ENCODE measurements at regions not wholly inside any gene's neighbourhood (a gene's known extent, or its start where the extent isn't known, plus 50 kb on each side); places are given as distances from the start of the nearest gene placed in this dataset.

DNA sequence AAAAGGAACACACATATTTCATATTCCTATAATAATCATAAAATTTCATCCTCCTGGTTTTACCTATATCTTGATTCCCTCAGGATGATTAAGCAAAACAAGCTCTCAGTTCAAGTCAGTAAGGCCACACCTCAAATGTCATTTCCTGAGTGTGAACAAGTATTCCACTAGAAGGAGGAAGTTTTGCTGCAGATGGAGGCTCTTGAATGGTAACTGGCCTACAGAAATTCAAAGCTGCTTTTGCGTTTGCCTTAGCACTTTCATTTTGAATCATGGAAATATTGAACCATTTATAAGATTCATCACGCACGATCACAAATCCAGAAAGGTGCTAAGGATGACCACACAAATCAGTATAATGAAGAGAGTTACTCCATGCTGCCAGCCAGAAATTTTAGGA is 254.4 kb upstream of the CXXC4 start:
- POLR2A ChIA-PET (ENCODE audit: low non-redundant PET): no interaction called here
- TF ChIP-seq, protein P1, sequence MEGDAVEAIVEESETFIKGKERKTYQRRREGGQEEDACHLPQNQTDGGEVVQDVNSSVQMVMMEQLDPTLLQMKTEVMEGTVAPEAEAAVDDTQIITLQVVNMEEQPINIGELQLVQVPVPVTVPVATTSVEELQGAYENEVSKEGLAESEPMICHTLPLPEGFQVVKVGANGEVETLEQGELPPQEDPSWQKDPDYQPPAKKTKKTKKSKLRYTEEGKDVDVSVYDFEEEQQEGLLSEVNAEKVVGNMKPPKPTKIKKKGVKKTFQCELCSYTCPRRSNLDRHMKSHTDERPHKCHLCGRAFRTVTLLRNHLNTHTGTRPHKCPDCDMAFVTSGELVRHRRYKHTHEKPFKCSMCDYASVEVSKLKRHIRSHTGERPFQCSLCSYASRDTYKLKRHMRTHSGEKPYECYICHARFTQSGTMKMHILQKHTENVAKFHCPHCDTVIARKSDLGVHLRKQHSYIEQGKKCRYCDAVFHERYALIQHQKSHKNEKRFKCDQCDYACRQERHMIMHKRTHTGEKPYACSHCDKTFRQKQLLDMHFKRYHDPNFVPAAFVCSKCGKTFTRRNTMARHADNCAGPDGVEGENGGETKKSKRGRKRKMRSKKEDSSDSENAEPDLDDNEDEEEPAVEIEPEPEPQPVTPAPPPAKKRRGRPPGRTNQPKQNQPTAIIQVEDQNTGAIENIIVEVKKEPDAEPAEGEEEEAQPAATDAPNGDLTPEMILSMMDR (conservative IDR thresholded peaks at IDR 0.05; ENCODE audit: low read depth): no peak
- CTCF ChIA-PET: no interaction called here
- DNase-seq (ENCODE audit: low spot score): no peak
- H3K27ac ChIP-seq: no peak overlapping the region

DNA sequence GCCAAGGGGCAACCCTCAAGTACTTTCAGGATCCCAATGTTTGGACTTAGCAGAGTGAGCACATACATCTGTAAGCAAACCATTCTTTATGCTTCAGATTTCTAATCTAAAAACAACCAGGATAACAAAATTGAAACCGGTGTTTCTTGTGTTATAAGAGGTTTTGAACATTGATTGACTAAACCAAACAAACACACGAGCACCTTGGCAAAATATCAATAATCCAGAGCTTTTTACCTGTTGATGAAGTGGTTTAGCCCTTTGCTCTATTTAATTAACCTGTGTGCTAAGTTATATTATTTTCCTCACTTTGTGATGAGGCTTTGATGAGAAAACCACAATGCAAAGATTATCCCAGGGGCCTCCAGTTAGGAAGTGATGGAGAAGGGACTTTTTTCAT is 255.3 kb upstream of the CXXC4 start:
- no peak for DNase-seq (ENCODE audit: low spot score)
- CTCF ChIA-PET: no interaction called here
- POLR2A ChIA-PET (ENCODE audit: low non-redundant PET): no interaction called here
- TF ChIP-seq, protein P1 (conservative IDR thresholded peaks at IDR 0.05; ENCODE audit: low read depth): no peak
- no peak overlapping the region for H3K27ac ChIP-seq

- CTCF ChIA-PET: interaction anchor here (0.6 kb wide), 1 partner anchor 281 kb away, joined by 3 read pairs; no protein-coding TSS in a partner anchor
- H3K27ac ChIP-seq: no peak overlapping the region
- POLR2A ChIA-PET (ENCODE audit: low non-redundant PET): no interaction called here
Observed at GRCh38 chr4:104751468-104751867, 256.8 kb upstream of the CXXC4 start.

DNA sequence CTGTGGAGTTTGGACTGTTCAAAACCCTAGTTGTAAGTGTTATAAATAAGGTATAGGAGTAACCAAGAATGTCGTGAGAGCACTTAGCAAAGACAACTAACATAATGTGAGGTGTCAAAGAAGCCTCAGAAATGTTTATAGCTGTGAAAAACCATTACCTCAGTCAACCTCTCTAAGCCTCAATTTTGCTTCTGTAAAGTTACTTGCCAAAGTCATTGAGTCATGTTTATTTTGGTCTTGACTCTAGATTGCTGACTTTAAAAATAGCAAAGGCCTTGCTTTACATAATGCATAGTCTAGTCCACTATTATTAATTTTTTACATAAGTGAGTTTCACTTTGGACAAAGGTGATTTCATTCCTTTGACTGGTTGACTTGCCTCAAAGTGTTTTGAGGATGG is 257.6 kb upstream of the CXXC4 start:
- H3K27ac ChIP-seq: no peak overlapping the region
- TF ChIP-seq, protein P1 (conservative IDR thresholded peaks at IDR 0.05; ENCODE audit: low read depth): no peak
- no peak for DNase-seq (ENCODE audit: low spot score)
- ChIA-PET CTCF (no interaction called here), POLR2A (ENCODE audit: low non-redundant PET) (no interaction called here)

More at GRCh38 chr4:104751468-104751867, 256.8 kb upstream of the CXXC4 start:
- DNase-seq (ENCODE audit: low spot score): no peak
- TF ChIP-seq, protein P1 (conservative IDR thresholded peaks at IDR 0.05; ENCODE audit: low read depth): no peak

DNA sequence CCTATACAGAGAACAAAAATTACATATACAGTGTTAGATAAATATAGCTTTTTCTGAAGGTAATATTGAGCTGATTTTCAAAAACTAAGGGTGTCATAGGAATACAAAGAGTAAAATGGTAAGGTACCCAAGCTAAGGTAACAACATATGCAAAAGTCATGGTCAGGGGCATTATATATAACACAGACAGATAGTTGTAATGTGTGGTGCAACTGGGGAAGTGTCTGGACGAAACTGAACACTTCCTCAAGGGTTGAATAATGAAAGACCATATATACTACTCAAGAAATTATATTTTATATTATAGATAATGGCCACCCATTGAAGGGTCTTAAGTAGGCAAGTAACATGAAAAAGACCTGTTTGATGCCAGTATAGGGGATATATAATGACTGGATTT is 262.1 kb upstream of the CXXC4 start:
- TF ChIP-seq, protein P1 (conservative IDR thresholded peaks at IDR 0.05; ENCODE audit: low read depth): no peak
- DNase-seq (ENCODE audit: low spot score): no peak
- ChIA-PET POLR2A (ENCODE audit: low non-redundant PET) (no interaction called here), CTCF (no interaction called here)
- no peak overlapping the region for H3K27ac ChIP-seq

- ChIA-PET CTCF (no interaction called here), POLR2A (ENCODE audit: low non-redundant PET) (no interaction called here)
- no peak overlapping the region for H3K27ac ChIP-seq
- DNase-seq (ENCODE audit: low spot score): no peak
- TF ChIP-seq, protein P1 (conservative IDR thresholded peaks at IDR 0.05; ENCODE audit: low read depth): no peak
Observed at GRCh38 chr4:104758574-104758973, 263.9 kb upstream of the CXXC4 start.

Data from RWPE1 (cell line).